ENCODE measurements at regions not wholly inside any gene's neighbourhood (a gene's known extent, or its start where the extent isn't known, plus 50 kb on each side); places are given as distances from the start of the nearest gene placed in this dataset.

- no peaks in the 10 kb centered on the region for H3K36me3 ChIP-seq
- intact Hi-C loops (cut with DNase I; ENCODE audit: low total_unique reads), result no loop called here
- no peaks in the 10 kb centered on the region for H3K4me1 ChIP-seq
- no peak overlapping the region for H3K4me3 ChIP-seq
- H3K9me3 ChIP-seq, result peaks cover 0 to 13% of the 10 kb centered on the region in 2 donors
- no peak for DNase-seq (ENCODE audit: low spot score in 2 of 2)
- H3K27me3 ChIP-seq, result no peaks in the 10 kb centered on the region
- H3K27ac ChIP-seq, result no peak overlapping the region
- no peak for TF ChIP-seq CTCF (IDR thresholded peaks at IDR 0.05)
- no peak for TF ChIP-seq POLR2AphosphoS5 (IDR thresholded peaks at IDR 0.05)
- TF ChIP-seq POLR2A (IDR thresholded peaks at IDR 0.05), result no peak
These were observed 663.4 kb upstream of the MIS18BP1 start for GRCh38 chr14:45916340-45916953.

- Histone ChIP-seq H3K27ac (no peak overlapping the region), H3K27me3 (no peaks in the 10 kb centered on the region), H3K9me3 (peaks cover 7 to 8% of the 10 kb centered on the region in 2 donors), H3K36me3 (no peaks in the 10 kb centered on the region), H3K4me1 (no peaks in the 10 kb centered on the region), H3K4me3 (no peak overlapping the region)
- intact Hi-C loops (cut with DNase I; ENCODE audit: low total_unique reads), result no loop called here
- no peak for DNase-seq (ENCODE audit: low spot score in 2 of 2)
- TF ChIP-seq POLR2A (IDR thresholded peaks at IDR 0.05), result no peak
- TF ChIP-seq CTCF (IDR thresholded peaks at IDR 0.05), result no peak
- no peak for TF ChIP-seq POLR2AphosphoS5 (IDR thresholded peaks at IDR 0.05)
These were observed 654.8 kb upstream of the MIS18BP1 start for GRCh38 chr14:45907782-45908181.

DNA sequence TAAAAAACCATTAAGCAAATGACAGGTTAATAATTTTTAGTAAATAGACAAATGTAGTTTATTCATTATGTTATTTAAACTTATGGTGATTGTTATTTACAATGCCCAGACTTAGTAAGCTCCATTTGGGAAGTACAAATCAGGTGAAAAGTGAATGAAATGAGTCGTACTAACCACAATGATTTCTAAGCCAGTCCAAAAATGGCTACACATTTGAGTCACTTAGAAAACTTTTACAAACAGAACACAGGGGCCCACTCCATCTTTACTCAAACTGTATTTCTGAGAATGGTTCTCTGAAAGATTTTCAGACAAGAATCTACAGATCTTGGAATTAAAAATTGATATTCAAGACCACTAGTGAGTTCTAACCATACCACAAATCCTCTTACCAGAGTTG, 653.3 kb upstream of the MIS18BP1 start:
- no peak overlapping the region for H3K27ac ChIP-seq
- intact Hi-C loops (cut with DNase I; ENCODE audit: low total_unique reads), result no loop called here
- DNase-seq (ENCODE audit: low spot score in 2 of 2), result no peak
- H3K9me3 ChIP-seq, result peaks cover 7 to 8% of the 10 kb centered on the region in 2 donors
- no peaks in the 10 kb centered on the region for H3K27me3 ChIP-seq
- TF ChIP-seq POLR2AphosphoS5 (IDR thresholded peaks at IDR 0.05) (no peak), POLR2A (IDR thresholded peaks at IDR 0.05) (no peak), CTCF (IDR thresholded peaks at IDR 0.05) (no peak)
- H3K4me3 ChIP-seq, result no peak overlapping the region
- no peaks in the 10 kb centered on the region for H3K36me3 ChIP-seq
- H3K4me1 ChIP-seq, result no peaks in the 10 kb centered on the region

- Histone ChIP-seq H3K27me3 (no peaks in the 10 kb centered on the region), H3K4me1 (no peaks in the 10 kb centered on the region), H3K9me3 (peaks cover 5 to 7% of the 10 kb centered on the region in 2 donors), H3K4me3 (no peak overlapping the region), H3K27ac (no peak overlapping the region), H3K36me3 (no peaks in the 10 kb centered on the region)
- no peak for DNase-seq (ENCODE audit: low spot score in 2 of 2)
- no peak for TF ChIP-seq POLR2A (IDR thresholded peaks at IDR 0.05)
- no peak for TF ChIP-seq POLR2AphosphoS5 (IDR thresholded peaks at IDR 0.05)
- TF ChIP-seq CTCF (IDR thresholded peaks at IDR 0.05), result no peak
- intact Hi-C loops (cut with DNase I; ENCODE audit: low total_unique reads), result no loop called here
These were observed 652.7 kb upstream of the MIS18BP1 start for GRCh38 chr14:45905672-45906071.

DNA sequence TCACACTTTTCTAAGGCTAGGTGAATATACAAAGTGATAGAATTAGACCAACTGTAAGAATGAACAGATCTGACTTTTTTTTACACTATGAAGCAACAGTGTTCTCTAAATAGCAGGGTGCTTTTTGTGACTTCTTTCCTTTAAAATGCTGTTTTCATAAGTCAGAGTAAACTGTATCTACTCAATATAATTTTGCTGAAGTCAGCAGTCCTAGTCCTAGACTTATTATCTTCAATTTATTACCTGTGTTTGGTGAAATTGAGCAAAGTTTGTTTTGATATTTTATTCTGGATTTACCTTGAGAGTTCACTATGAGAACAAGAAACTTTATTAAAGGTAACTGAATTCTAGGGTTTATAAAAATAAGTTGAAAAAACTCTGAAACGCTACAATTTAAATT, 651.3 kb upstream of the MIS18BP1 start:
- H3K4me3 ChIP-seq, result no peak overlapping the region
- H3K4me1 ChIP-seq, result no peaks in the 10 kb centered on the region
- no peak for TF ChIP-seq CTCF (IDR thresholded peaks at IDR 0.05)
- no peak for TF ChIP-seq POLR2A (IDR thresholded peaks at IDR 0.05)
- no peak for TF ChIP-seq POLR2AphosphoS5 (IDR thresholded peaks at IDR 0.05)
- no peaks in the 10 kb centered on the region for H3K36me3 ChIP-seq
- no peaks in the 10 kb centered on the region for H3K9me3 ChIP-seq
- intact Hi-C loops (cut with DNase I; ENCODE audit: low total_unique reads), result no loop called here
- DNase-seq (ENCODE audit: low spot score in 2 of 2), result no peak
- H3K27ac ChIP-seq, result no peak overlapping the region
- no peaks in the 10 kb centered on the region for H3K27me3 ChIP-seq
